Cardiac muscle cell (in vitro differentiated cells and primary cell): ENCODE measurements at regions not wholly inside any gene's neighbourhood (a gene's known extent, or its start where the extent isn't known, plus 50 kb on each side); places are given as distances from the start of the nearest gene placed in this dataset.

Experiments used
- DNase-seq, 2 donors: peaks; one replicate each; pipeline versions ENCODE4 v3.0.0 to v3.0.0-alpha.2; 2010 to 2017; ENCODE audit warnings: low read depth in 1 of 2, low spot score in 1 of 2
- H3K27ac ChIP-seq: fragments of 200-600 bp; sonication (generic); 2 replicates; pipeline ENCODE4 v1.5.1; 2016
- H3K27me3 ChIP-seq: fragments of 200-600 bp; sonication (generic); 2 replicates; pipeline ENCODE4 v1.6.0; 2016; ENCODE audit warnings: control low read depth
- H3K36me3 ChIP-seq: fragments of 200-600 bp; sonication (generic); 2 replicates; pipeline ENCODE4 v1.5.1; 2016; ENCODE audit warnings: control low read depth
- H3K4me1 ChIP-seq: fragments of 200-600 bp; sonication (generic); 2 replicates; pipeline ENCODE4 v1.8.1; 2017; ENCODE audit warnings: low read depth, mild to moderate bottlenecking, mixed run types
- H3K4me3 ChIP-seq: fragments of 200-600 bp; sonication (generic); 2 replicates; pipeline ENCODE4 v1.5.1; 2016; ENCODE audit warnings: mild to moderate bottlenecking
- H3K9me3 ChIP-seq: fragments of 200-600 bp; sonication (generic); 2 replicates; pipeline ENCODE4 v1.5.1; 2017; ENCODE audit warnings: low read depth, mild to moderate bottlenecking, control low read depth
- TF ChIP-seq, protein P1 (sequence below): IDR thresholded peaks from 2 replicates; pipeline ENCODE4 v1.5.1; 2012; ENCODE audit warnings: low read depth, mild to moderate bottlenecking, low read length

DNA sequence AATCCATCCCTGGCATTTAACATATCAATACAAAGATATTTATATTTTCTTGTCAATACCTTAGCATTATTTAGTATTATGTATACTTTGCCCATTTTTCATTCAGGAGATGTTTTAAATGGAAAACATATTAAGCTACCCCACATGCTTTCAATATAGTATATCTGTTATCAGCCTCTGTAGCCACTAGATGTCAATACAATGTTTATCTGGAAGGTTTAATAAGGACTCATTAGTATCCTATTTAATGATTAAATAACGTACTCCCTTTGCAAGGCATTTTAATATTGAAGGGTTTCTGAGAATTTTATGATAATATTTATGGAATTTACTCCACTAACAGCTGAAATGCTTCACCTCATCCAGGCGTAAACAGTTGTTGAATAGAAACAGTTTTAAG lies 329.5 kb upstream of the ADGRL2 start:
- Histone ChIP-seq H3K4me1 (no peaks in the 10 kb centered on the region), H3K27me3 (no peaks in the 10 kb centered on the region), H3K9me3 (no peaks in the 10 kb centered on the region), H3K27ac (no peak overlapping the region), H3K36me3 (no peaks in the 10 kb centered on the region), H3K4me3 (no peak overlapping the region)
- TF ChIP-seq, protein P1, sequence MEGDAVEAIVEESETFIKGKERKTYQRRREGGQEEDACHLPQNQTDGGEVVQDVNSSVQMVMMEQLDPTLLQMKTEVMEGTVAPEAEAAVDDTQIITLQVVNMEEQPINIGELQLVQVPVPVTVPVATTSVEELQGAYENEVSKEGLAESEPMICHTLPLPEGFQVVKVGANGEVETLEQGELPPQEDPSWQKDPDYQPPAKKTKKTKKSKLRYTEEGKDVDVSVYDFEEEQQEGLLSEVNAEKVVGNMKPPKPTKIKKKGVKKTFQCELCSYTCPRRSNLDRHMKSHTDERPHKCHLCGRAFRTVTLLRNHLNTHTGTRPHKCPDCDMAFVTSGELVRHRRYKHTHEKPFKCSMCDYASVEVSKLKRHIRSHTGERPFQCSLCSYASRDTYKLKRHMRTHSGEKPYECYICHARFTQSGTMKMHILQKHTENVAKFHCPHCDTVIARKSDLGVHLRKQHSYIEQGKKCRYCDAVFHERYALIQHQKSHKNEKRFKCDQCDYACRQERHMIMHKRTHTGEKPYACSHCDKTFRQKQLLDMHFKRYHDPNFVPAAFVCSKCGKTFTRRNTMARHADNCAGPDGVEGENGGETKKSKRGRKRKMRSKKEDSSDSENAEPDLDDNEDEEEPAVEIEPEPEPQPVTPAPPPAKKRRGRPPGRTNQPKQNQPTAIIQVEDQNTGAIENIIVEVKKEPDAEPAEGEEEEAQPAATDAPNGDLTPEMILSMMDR, result no peak
- DNase-seq, result no peak

DNA sequence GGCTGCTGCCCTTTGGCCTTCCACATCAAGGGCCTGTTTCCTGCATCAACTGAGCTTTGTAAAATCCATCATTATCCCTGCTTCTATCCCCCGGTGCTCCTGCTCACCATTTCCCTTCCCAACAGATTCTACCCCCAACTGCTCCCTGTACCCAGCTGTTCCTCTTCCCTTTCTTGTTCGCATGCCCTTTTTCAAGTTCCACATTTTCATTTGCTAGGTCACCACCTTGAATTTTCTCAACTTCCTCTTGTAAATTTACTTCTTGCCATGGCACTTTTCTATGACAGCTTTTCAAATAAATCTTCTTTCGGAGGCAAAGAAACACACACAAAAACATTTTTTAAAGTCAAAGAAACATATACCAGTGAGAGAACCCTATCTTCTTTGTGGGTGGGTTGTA lies 330.5 kb upstream of the ADGRL2 start:
- Histone ChIP-seq H3K27me3 (no peaks in the 10 kb centered on the region), H3K4me3 (no peak overlapping the region), H3K36me3 (no peaks in the 10 kb centered on the region), H3K9me3 (no peaks in the 10 kb centered on the region), H3K4me1 (no peaks in the 10 kb centered on the region), H3K27ac (no peak overlapping the region)
- TF ChIP-seq, protein P1, result no peak
- DNase-seq, result no peak

DNA sequence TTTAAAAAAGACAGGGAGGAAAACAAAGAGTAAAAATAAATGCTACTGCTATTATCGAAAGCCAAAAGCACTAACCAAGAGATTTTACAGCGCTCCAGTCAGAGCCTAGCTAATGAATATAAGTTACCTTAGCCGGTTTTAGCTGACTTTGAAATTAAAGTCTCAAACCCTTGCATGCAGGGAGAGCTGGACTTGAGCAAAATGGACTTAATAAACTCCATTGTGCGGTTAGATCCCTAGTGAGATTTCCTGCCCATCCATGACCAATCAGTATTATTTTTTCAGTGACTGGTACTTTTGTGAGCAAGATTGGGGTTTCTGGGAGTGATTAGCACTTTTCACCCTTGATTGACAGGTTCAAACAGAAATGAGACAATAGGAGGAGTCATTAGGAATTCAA lies 333.4 kb upstream of the ADGRL2 start:
- TF ChIP-seq, protein P1, result no peak
- Histone ChIP-seq H3K9me3 (no peaks in the 10 kb centered on the region), H3K27me3 (no peaks in the 10 kb centered on the region), H3K36me3 (no peaks in the 10 kb centered on the region), H3K27ac (no peak overlapping the region), H3K4me1 (peaks cover 7% of the 10 kb centered on the region), H3K4me3 (no peak overlapping the region)
- no peak for DNase-seq

DNA sequence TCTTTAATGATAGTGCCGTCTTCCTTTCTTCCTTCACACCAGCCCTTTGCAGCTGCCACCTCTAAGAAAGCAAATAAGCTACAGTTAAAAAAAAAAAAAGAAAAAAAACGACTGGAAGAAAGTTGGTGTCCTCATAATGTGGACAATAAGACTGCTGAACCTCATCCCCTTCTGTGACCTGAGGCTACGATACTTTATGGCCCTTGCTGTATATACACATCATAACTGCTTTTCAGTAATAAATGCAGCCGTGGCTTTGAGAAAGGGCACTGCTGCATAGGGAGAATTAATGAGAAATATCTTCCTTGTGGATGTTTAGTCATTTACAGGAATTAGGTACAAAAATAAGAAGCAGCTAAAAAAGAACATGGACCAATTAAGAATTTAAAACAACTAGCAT lies 333.8 kb upstream of the ADGRL2 start:
- TF ChIP-seq, protein P1, result no peak
- no peak overlapping the region for H3K4me3 ChIP-seq
- H3K9me3 ChIP-seq, result no peaks in the 10 kb centered on the region
- no peak overlapping the region for H3K27ac ChIP-seq
- no peak for DNase-seq
- H3K36me3 ChIP-seq, result no peaks in the 10 kb centered on the region
- peaks cover 7% of the 10 kb centered on the region for H3K4me1 ChIP-seq
- H3K27me3 ChIP-seq, result no peaks in the 10 kb centered on the region

DNA sequence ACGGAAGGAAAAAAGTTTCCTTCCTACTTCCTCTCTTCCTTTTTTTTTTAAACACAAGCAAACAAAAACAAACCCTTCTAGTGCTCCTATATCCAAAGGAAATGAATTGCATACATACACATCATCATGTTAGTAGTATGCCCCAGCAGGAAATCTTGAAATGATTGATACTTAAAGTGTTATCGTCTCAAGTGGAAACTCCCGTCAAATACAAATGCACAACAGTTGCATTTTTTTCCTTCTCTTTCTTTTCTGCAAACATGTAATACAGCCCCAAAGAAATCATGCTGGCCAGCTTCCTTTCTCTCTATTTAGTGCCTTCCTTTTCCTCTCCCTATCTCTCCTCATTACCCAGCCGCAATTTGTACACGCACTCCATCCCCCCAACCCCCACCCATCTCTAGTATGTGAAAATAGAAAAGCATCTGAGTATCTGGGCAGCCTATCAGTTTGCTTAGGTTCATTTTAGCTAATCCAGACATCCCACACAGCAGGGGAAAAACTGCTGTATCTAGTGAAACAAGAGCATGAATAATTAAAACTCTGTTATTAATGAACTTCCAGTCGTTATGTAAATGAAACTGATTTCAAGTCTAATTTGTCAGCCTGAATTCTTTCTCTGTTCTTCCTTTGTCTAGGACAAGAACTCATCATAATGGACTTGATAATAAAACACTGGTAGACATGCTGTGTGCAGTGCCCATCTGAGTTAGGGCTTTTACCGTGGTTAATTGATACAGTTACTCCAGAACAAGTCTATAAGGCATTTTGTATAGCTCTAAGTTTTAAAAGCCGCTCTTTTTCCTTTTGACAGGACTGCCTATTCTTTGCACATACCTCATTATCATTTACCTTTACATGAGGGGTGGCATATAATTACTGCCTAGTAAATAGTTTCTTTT lies 336.5 kb upstream of the ADGRL2 start:
- no peaks in the 10 kb centered on the region for H3K9me3 ChIP-seq
- no peaks in the 10 kb centered on the region for H3K27me3 ChIP-seq
- peaks cover 7% of the 10 kb centered on the region for H3K4me1 ChIP-seq
- TF ChIP-seq, protein P1, result no peak
- H3K36me3 ChIP-seq, result no peaks in the 10 kb centered on the region
- H3K4me3 ChIP-seq, result no peak overlapping the region
- peak in 1 of 2 donors; percentile 6 for DNase-seq
- H3K27ac ChIP-seq, result no peak overlapping the region
